Activated T-cell treated with anti-CD3 and anti-CD28 coated beads, Interleukin-2, amount 50 U/mL, for 4 hours (primary cell): ENCODE measurements at regions not wholly inside any gene's neighbourhood (a gene's known extent, or its start where the extent isn't known, plus 50 kb on each side); places are given as distances from the start of the nearest gene placed in this dataset.
"Not testable (repeated sequence)": the region's sequence is repeated elsewhere in the genome, so short reads cannot be mapped to it uniquely, and the experiment has no call there.

Experiments used
- ATAC-seq, 2 donors: fragments of 200-7000 bp; cut with Tn5 transposase; one replicate each; pipeline ENCODE4 v1.10.0; 2021
- DNase-seq: peaks from one replicate; pipeline ENCODE4 v3.0.0-alpha.2; 2020
- H3K27me3 Mint-ChIP-seq: one replicate; pipeline ENCODE4 v1.8.0; 2021; ENCODE audit warnings: low read depth, mixed read lengths
- H3K36me3 Mint-ChIP-seq: one replicate; pipeline ENCODE4 v1.8.0; 2022; ENCODE audit warnings: mixed read lengths; ENCODE audit not compliant: insufficient read depth
- H3K4me1 Mint-ChIP-seq: one replicate; pipeline ENCODE4 v1.8.0; 2021; ENCODE audit warnings: low read depth, mixed read lengths
- H3K4me3 Mint-ChIP-seq: one replicate; pipeline ENCODE4 v1.8.0; 2021; ENCODE audit warnings: mild to moderate bottlenecking, moderate library complexity, mixed read lengths
- H3K9me3 Mint-ChIP-seq: one replicate; pipeline ENCODE4 v1.8.0; 2021; ENCODE audit warnings: mixed read lengths

GRCh38 chr20:52438326-52438963 is 246.9 kb upstream of the ZFP64 start:
- H3K4me3 Mint-ChIP-seq: no peak overlapping the region
- H3K36me3 Mint-ChIP-seq: no peaks in the 10 kb centered on the region
- H3K4me1 Mint-ChIP-seq: no peaks in the 10 kb centered on the region
- no peaks in the 10 kb centered on the region for H3K9me3 Mint-ChIP-seq
- no peak for ATAC-seq
- DNase-seq: no peak
- peaks cover 1% of the 10 kb centered on the region for H3K27me3 Mint-ChIP-seq

- H3K36me3 Mint-ChIP-seq: no peaks in the 10 kb centered on the region
- H3K9me3 Mint-ChIP-seq: peaks cover under 1% of the 10 kb centered on the region
- ATAC-seq: no peak
- no peaks in the 10 kb centered on the region for H3K4me1 Mint-ChIP-seq
- H3K27me3 Mint-ChIP-seq: no peaks in the 10 kb centered on the region
- DNase-seq: no peak
- H3K4me3 Mint-ChIP-seq: no peak overlapping the region
These were observed 242.9 kb upstream of the ZFP64 start for GRCh38 chr20:52434453-52434852.

- Mint-ChIP-seq H3K4me3 (no peak overlapping the region), H3K9me3 (peaks cover 4% of the 10 kb centered on the region), H3K4me1 (no peaks in the 10 kb centered on the region), H3K27me3 (no peaks in the 10 kb centered on the region), H3K36me3 (no peaks in the 10 kb centered on the region)
- ATAC-seq (no peak), DNase-seq (no peak)
These were observed 242.5 kb upstream of the ZFP64 start for GRCh38 chr20:52434041-52434425.

- H3K27me3 Mint-ChIP-seq: no peaks in the 10 kb centered on the region
- no peak overlapping the region for H3K4me3 Mint-ChIP-seq
- peaks cover 4% of the 10 kb centered on the region for H3K9me3 Mint-ChIP-seq
- no peak for ATAC-seq
- no peak for DNase-seq
- no peaks in the 10 kb centered on the region for H3K36me3 Mint-ChIP-seq
- no peaks in the 10 kb centered on the region for H3K4me1 Mint-ChIP-seq
These were observed 241.9 kb upstream of the ZFP64 start for GRCh38 chr20:52433326-52434040.

- no peaks in the 10 kb centered on the region for H3K27me3 Mint-ChIP-seq
- no peaks in the 10 kb centered on the region for H3K36me3 Mint-ChIP-seq
- H3K4me3 Mint-ChIP-seq: no peak overlapping the region
- no peak for ATAC-seq
- DNase-seq: no peak
- H3K9me3 Mint-ChIP-seq: peaks cover 4% of the 10 kb centered on the region
- no peaks in the 10 kb centered on the region for H3K4me1 Mint-ChIP-seq
These were observed 241.2 kb upstream of the ZFP64 start for GRCh38 chr20:52432740-52433139.

- Mint-ChIP-seq H3K36me3 (no peaks in the 10 kb centered on the region), H3K4me3 (no peak overlapping the region), H3K27me3 (no peaks in the 10 kb centered on the region), H3K4me1 (peaks cover 17% of the 10 kb centered on the region), H3K9me3 (peaks cover 4% of the 10 kb centered on the region)
- DNase-seq: no peak
- ATAC-seq: no peak
These were observed 237.4 kb upstream of the ZFP64 start for GRCh38 chr20:52429029-52429428.

GRCh38 chr20:52427960-52428359 is 236.4 kb upstream of the ZFP64 start:
- Mint-ChIP-seq H3K4me1 (peaks cover 17% of the 10 kb centered on the region), H3K4me3 (no peak overlapping the region), H3K36me3 (no peaks in the 10 kb centered on the region), H3K9me3 (peaks cover 4% of the 10 kb centered on the region), H3K27me3 (no peaks in the 10 kb centered on the region)
- ATAC-seq (no peak), DNase-seq (no peak)

GRCh38 chr20:52426856-52427255 is 235.3 kb upstream of the ZFP64 start:
- H3K4me1 Mint-ChIP-seq: peaks cover 17% of the 10 kb centered on the region
- DNase-seq (no peak), ATAC-seq (no peak)
- H3K9me3 Mint-ChIP-seq: peaks cover 4% of the 10 kb centered on the region
- no peak overlapping the region for H3K4me3 Mint-ChIP-seq
- H3K36me3 Mint-ChIP-seq: no peaks in the 10 kb centered on the region
- H3K27me3 Mint-ChIP-seq: no peaks in the 10 kb centered on the region

GRCh38 chr20:52425701-52426100 is 234.1 kb upstream of the ZFP64 start:
- Mint-ChIP-seq H3K27me3 (no peaks in the 10 kb centered on the region), H3K4me3 (no peak overlapping the region), H3K36me3 (no peaks in the 10 kb centered on the region), H3K4me1 (peaks cover 19% of the 10 kb centered on the region), H3K9me3 (peaks cover 4% of the 10 kb centered on the region)
- ATAC-seq: no peak
- DNase-seq: no peak

- H3K36me3 Mint-ChIP-seq: no peaks in the 10 kb centered on the region
- H3K27me3 Mint-ChIP-seq: no peaks in the 10 kb centered on the region
- no peak overlapping the region for H3K4me3 Mint-ChIP-seq
- H3K4me1 Mint-ChIP-seq: peaks cover 19% of the 10 kb centered on the region
- H3K9me3 Mint-ChIP-seq: peaks cover 5% of the 10 kb centered on the region
- ATAC-seq (no peak), DNase-seq (no peak)
These were observed 233.7 kb upstream of the ZFP64 start for GRCh38 chr20:52425253-52425652.

GRCh38 chr20:52424357-52424942 is 232.9 kb upstream of the ZFP64 start:
- not testable (repeated sequence) for DNase-seq, H3K27me3 Mint-ChIP-seq, H3K36me3 Mint-ChIP-seq, H3K4me3 Mint-ChIP-seq, ATAC-seq
- Mint-ChIP-seq H3K4me1 (peaks cover 19% of the 10 kb centered on the region), H3K9me3 (peaks cover 12% of the 10 kb centered on the region)

- not testable (repeated sequence) for ATAC-seq, DNase-seq, H3K36me3 Mint-ChIP-seq, H3K27me3 Mint-ChIP-seq, H3K4me3 Mint-ChIP-seq
- H3K4me1 Mint-ChIP-seq: peaks cover 19% of the 10 kb centered on the region
- H3K9me3 Mint-ChIP-seq: peaks cover 17% of the 10 kb centered on the region
These were observed 232.1 kb upstream of the ZFP64 start for GRCh38 chr20:52423536-52424140.

- Mint-ChIP-seq H3K27me3 (no peaks in the 10 kb centered on the region), H3K36me3 (peaks cover 4% of the 10 kb centered on the region), H3K4me1 (peaks cover 19% of the 10 kb centered on the region), H3K4me3 (no peak overlapping the region), H3K9me3 (peaks cover 20% of the 10 kb centered on the region)
- ATAC-seq: no peak
- DNase-seq: no peak
These were observed 231.2 kb upstream of the ZFP64 start for GRCh38 chr20:52422574-52423336.

- H3K9me3 Mint-ChIP-seq: peaks cover 20% of the 10 kb centered on the region
- no peaks in the 10 kb centered on the region for H3K27me3 Mint-ChIP-seq
- H3K4me3 Mint-ChIP-seq: no peak overlapping the region
- DNase-seq (no peak), ATAC-seq (peak; percentile 46 to 69)
- peaks cover 12% of the 10 kb centered on the region for H3K4me1 Mint-ChIP-seq
- peaks cover 4% of the 10 kb centered on the region for H3K36me3 Mint-ChIP-seq
These were observed 229.2 kb upstream of the ZFP64 start for GRCh38 chr20:52420805-52421204.
